PC-3 (cell line): ENCODE measurements at regions not wholly inside any gene's neighbourhood (a gene's known extent, or its start where the extent isn't known, plus 50 kb on each side); places are given as distances from the start of the nearest gene placed in this dataset.

Experiments used
- EZH2 ChIP-seq: fragments of 300-600 bp; sonication (generic); IDR thresholded peaks from one replicate; pipeline ENCODE4 v1.6.1; 2017; ENCODE audit warnings: antibody characterized with exemption, mild to moderate bottlenecking, low read length; ENCODE audit not compliant: unreplicated experiment
- EZH2phosphoT487 ChIP-seq: fragments of 300-600 bp; sonication (generic); IDR thresholded peaks from 2 replicates; pipeline ENCODE4 v1.6.1; 2018; ENCODE audit warnings: mild to moderate bottlenecking, antibody characterized with exemption, low read length, borderline replicate concordance
- TF ChIP-seq, protein P1 (sequence below): fragments of 300-600 bp; sonication (generic); conservative IDR thresholded peaks from 2 replicates; pipeline ENCODE4 v1.5.1; 2017; ENCODE audit warnings: antibody characterized with exemption, low read depth, mild to moderate bottlenecking, low read length

DNA sequence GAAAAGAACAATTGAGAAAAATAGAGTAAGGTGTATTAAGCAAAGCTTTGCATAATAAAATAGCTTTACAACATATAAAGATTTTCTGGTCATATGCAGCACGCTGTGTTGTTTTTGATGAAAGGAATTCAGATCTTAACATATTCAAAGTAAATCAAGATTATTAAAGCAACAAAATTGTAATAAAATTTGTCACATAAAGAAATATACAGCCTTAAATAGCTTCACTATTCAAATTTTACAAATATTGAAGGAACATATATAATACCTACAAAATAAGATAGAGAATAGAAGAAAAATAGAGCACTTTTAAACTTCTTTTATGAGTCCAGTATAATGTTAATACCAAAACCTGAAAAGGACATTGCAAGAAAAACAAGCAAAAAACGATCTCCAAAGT, 749.1 kb upstream of the POT1 start:
- TF ChIP-seq, protein P1, sequence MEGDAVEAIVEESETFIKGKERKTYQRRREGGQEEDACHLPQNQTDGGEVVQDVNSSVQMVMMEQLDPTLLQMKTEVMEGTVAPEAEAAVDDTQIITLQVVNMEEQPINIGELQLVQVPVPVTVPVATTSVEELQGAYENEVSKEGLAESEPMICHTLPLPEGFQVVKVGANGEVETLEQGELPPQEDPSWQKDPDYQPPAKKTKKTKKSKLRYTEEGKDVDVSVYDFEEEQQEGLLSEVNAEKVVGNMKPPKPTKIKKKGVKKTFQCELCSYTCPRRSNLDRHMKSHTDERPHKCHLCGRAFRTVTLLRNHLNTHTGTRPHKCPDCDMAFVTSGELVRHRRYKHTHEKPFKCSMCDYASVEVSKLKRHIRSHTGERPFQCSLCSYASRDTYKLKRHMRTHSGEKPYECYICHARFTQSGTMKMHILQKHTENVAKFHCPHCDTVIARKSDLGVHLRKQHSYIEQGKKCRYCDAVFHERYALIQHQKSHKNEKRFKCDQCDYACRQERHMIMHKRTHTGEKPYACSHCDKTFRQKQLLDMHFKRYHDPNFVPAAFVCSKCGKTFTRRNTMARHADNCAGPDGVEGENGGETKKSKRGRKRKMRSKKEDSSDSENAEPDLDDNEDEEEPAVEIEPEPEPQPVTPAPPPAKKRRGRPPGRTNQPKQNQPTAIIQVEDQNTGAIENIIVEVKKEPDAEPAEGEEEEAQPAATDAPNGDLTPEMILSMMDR = no peak
- TF ChIP-seq EZH2 (no peak), EZH2phosphoT487 (no peak)
